Natural killer cell (primary cell): ENCODE measurements at regions not wholly inside any gene's neighbourhood (a gene's known extent, or its start where the extent isn't known, plus 50 kb on each side); places are given as distances from the start of the nearest gene placed in this dataset.

Source experiments
- ATAC-seq, 3 donors: fragments of 150-1000 bp in 2 of 3; fragments of 200-7000 bp in 1 of 3; cut with Tn5 transposase; 1 replicate in 1 of 3; 2 replicates in 2 of 3; pipeline ENCODE4 v1.10.0; 2021; ENCODE audit warnings: mild to moderate bottlenecking in 2 of 3, moderate library complexity in 2 of 3
- DNase-seq, 2 donors: peaks; one replicate each; pipeline versions ENCODE4 v3.0.0 to v3.0.0-alpha.2; 2013 to 2021; ENCODE audit warnings: mixed read lengths in 1 of 2
- H3K27ac ChIP-seq: one replicate; pipeline ENCODE4 v1.5.1; 2013; ENCODE audit warnings: mild to moderate bottlenecking, low read length
- H3K27me3 ChIP-seq: one replicate; pipeline ENCODE4 v1.6.1; 2013; ENCODE audit warnings: low read length; ENCODE audit not compliant: control insufficient read depth, insufficient read depth
- H3K36me3 ChIP-seq: one replicate; pipeline ENCODE4 v1.6.1; 2013; ENCODE audit warnings: low read length; ENCODE audit not compliant: control insufficient read depth, insufficient read depth
- H3K4me1 ChIP-seq: one replicate; pipeline ENCODE4 v1.6.1; 2013; ENCODE audit warnings: low read length; ENCODE audit not compliant: control insufficient read depth, insufficient read depth
- H3K4me3 ChIP-seq: one replicate; pipeline ENCODE4 v1.5.1; 2013; ENCODE audit warnings: low read length
- H3K9me3 ChIP-seq: one replicate; pipeline ENCODE4 v1.6.1; 2013; ENCODE audit warnings: low read length; ENCODE audit not compliant: control insufficient read depth, insufficient read depth
- H3K27ac Mint-ChIP-seq, 2 donors: one replicate each; pipeline ENCODE4 v1.8.0; 2022; ENCODE audit warnings: mild to moderate bottlenecking in 2 of 2, mixed read lengths in 2 of 2, moderate library complexity in 1 of 2
- H3K27me3 Mint-ChIP-seq, 2 donors: one replicate each; pipeline ENCODE4 v1.8.0; 2022; ENCODE audit warnings: low read depth in 2 of 2, mixed read lengths in 2 of 2
- H3K36me3 Mint-ChIP-seq: one replicate; pipeline ENCODE4 v1.8.0; 2022; ENCODE audit warnings: mixed read lengths
- H3K4me1 Mint-ChIP-seq, 2 donors: one replicate each; pipeline ENCODE4 v1.8.0; 2022; ENCODE audit warnings: mixed read lengths in 2 of 2
- H3K4me3 Mint-ChIP-seq: one replicate; pipeline ENCODE4 v1.8.0; 2022; ENCODE audit warnings: mild to moderate bottlenecking, moderate library complexity, mixed read lengths
- H3K9me3 Mint-ChIP-seq, 2 donors: one replicate each; pipeline ENCODE4 v1.8.0; 2022; ENCODE audit warnings: mixed read lengths in 2 of 2
- CTCF ChIP-seq: fragments of 200-600 bp; IDR thresholded peaks from one replicate; pipeline ENCODE4 v1.8.0; 2022; ENCODE audit warnings: antibody characterized with exemption
- WGBS: methylation state at CpG from one replicate; pipeline ENCODE4 v1.1.7; 2013; ENCODE audit warnings: missing lambda C conversion rate; ENCODE audit not compliant: insufficient coverage; 5-methylcytosine and 5-hydroxymethylcytosine counted together
- intact Hi-C: fragments of 100-400 bp; cut with micrococcal nuclease; formaldehyde crosslinking; loops from one replicate; pipeline ENCODE4 v1.14.2; 2022

- Mint-ChIP-seq H3K9me3 (no peaks in the 10 kb centered on the region), H3K27ac (no peak overlapping the region), H3K4me1 (no peaks in the 10 kb centered on the region), H3K4me3 (no peak overlapping the region), H3K36me3 (no peaks in the 10 kb centered on the region), H3K27me3 (peaks cover 40 to 63% of the 10 kb centered on the region in 2 donors)
- 55% methylated on average over 3 of the region's 3 CpGs for WGBS
- no peak overlapping the region for H3K27ac ChIP-seq
- no peaks in the 10 kb centered on the region for H3K4me1 ChIP-seq
- DNase-seq (no peak), ATAC-seq (no peak)
- intact Hi-C loops: no loop called here
- TF ChIP-seq CTCF: no peak
- H3K27me3 ChIP-seq: no peaks in the 10 kb centered on the region
- no peaks in the 10 kb centered on the region for H3K9me3 ChIP-seq
- H3K36me3 ChIP-seq: no peaks in the 10 kb centered on the region
- no peak overlapping the region for H3K4me3 ChIP-seq
Measured at GRCh38 chr12:53803194-53803593, 51.4 kb upstream of the CISTR start.

- no peaks in the 10 kb centered on the region for H3K4me1 ChIP-seq
- H3K9me3 Mint-ChIP-seq: no peaks in the 10 kb centered on the region
- H3K27me3 Mint-ChIP-seq: peaks cover 38 to 58% of the 10 kb centered on the region in 2 donors
- no peaks in the 10 kb centered on the region for H3K9me3 ChIP-seq
- intact Hi-C loops: no loop called here
- H3K36me3 Mint-ChIP-seq: no peaks in the 10 kb centered on the region
- H3K27ac ChIP-seq: no peak overlapping the region
- DNase-seq: no peak
- H3K27me3 ChIP-seq: no peaks in the 10 kb centered on the region
- H3K4me3 Mint-ChIP-seq: no peak overlapping the region
- H3K27ac Mint-ChIP-seq: no peak overlapping the region
- H3K4me3 ChIP-seq: no peak overlapping the region
- H3K4me1 Mint-ChIP-seq: no peaks in the 10 kb centered on the region
- no peak for ATAC-seq
- WGBS: 65% methylated on average over 3 of the region's 4 CpGs
- H3K36me3 ChIP-seq: no peaks in the 10 kb centered on the region
- no peak for TF ChIP-seq CTCF
Measured at GRCh38 chr12:53803703-53804102, 51.9 kb upstream of the CISTR start.

GRCh38 chr12:53804429-53804828 is 52.6 kb upstream of the CISTR start:
- Histone ChIP-seq H3K4me1 (no peaks in the 10 kb centered on the region), H3K36me3 (no peaks in the 10 kb centered on the region), H3K9me3 (no peaks in the 10 kb centered on the region), H3K27ac (no peak overlapping the region), H3K27me3 (no peaks in the 10 kb centered on the region), H3K4me3 (no peak overlapping the region)
- H3K9me3 Mint-ChIP-seq: no peaks in the 10 kb centered on the region
- no peak for DNase-seq
- no peak overlapping the region for H3K27ac Mint-ChIP-seq
- H3K4me3 Mint-ChIP-seq: no peak overlapping the region
- intact Hi-C loops: no loop called here
- ATAC-seq: no peak
- no peak for TF ChIP-seq CTCF
- no peaks in the 10 kb centered on the region for H3K36me3 Mint-ChIP-seq
- no peaks in the 10 kb centered on the region for H3K4me1 Mint-ChIP-seq
- H3K27me3 Mint-ChIP-seq: peaks cover 33 to 50% of the 10 kb centered on the region in 2 donors
- 87% methylated on average over 2 of the region's 2 CpGs for WGBS

GRCh38 chr12:53805067-53805466 is 53.3 kb upstream of the CISTR start:
- H3K27ac ChIP-seq: no peak overlapping the region
- Mint-ChIP-seq H3K36me3 (no peaks in the 10 kb centered on the region), H3K27me3 (peaks cover 33 to 50% of the 10 kb centered on the region in 2 donors), H3K4me1 (no peaks in the 10 kb centered on the region), H3K9me3 (no peaks in the 10 kb centered on the region), H3K27ac (no peak overlapping the region), H3K4me3 (no peak overlapping the region)
- H3K27me3 ChIP-seq: no peaks in the 10 kb centered on the region
- ATAC-seq (no peak), DNase-seq (no peak)
- no peak overlapping the region for H3K4me3 ChIP-seq
- WGBS: 77% methylated on average over 4 of the region's 6 CpGs
- intact Hi-C loops: no loop called here
- H3K4me1 ChIP-seq: no peaks in the 10 kb centered on the region
- H3K9me3 ChIP-seq: no peaks in the 10 kb centered on the region
- TF ChIP-seq CTCF: no peak
- H3K36me3 ChIP-seq: no peaks in the 10 kb centered on the region
